HCT116 (cell line): ENCODE measurements at regions not wholly inside any gene's neighbourhood (a gene's known extent, or its start where the extent isn't known, plus 50 kb on each side); places are given as distances from the start of the nearest gene placed in this dataset.

Source experiments
- CBX3 ChIP-seq: IDR thresholded peaks from 2 replicates; pipeline ENCODE4 v1.6.1; 2012; ENCODE audit warnings: low read depth
- CEBPB ChIP-seq: IDR thresholded peaks from 2 replicates; pipeline ENCODE4 v1.6.1; 2012; ENCODE audit warnings: low read depth
- EZH2 ChIP-seq: fragments of 200-600 bp; sonication (generic); IDR thresholded peaks from 2 replicates; pipeline ENCODE4 v1.6.1; 2017; ENCODE audit warnings: antibody characterized with exemption, mixed run types
- EZH2phosphoT487 ChIP-seq: fragments of 200-600 bp; IDR thresholded peaks from 2 replicates; pipeline ENCODE4 v1.6.1; 2018; ENCODE audit warnings: antibody characterized with exemption, borderline replicate concordance
- POLR2A ChIP-seq: IDR thresholded peaks from 2 replicates; pipeline ENCODE4 v1.7.0; 2011; ENCODE audit warnings: borderline replicate concordance; ENCODE audit not compliant: insufficient read depth, insufficient read length; ENCODE audit errors: extremely low read depth
- POLR2AphosphoS5 ChIP-seq: IDR thresholded peaks from 2 replicates; pipeline ENCODE4 v1.6.1; 2011; ENCODE audit warnings: mild to moderate bottlenecking, low read depth, low read length, moderate library complexity
- SP1 ChIP-seq: IDR thresholded peaks from 2 replicates; pipeline ENCODE4 v1.6.1; 2012; ENCODE audit warnings: low read depth
- YY1 ChIP-seq: IDR thresholded peaks from 2 replicates; pipeline ENCODE4 v1.6.1; 2011; ENCODE audit warnings: low read length, low read depth, moderate library complexity, mild to moderate bottlenecking; ENCODE audit not compliant: insufficient replicate concordance; ENCODE audit errors: extremely low read depth
- TF ChIP-seq, protein P1 (sequence below), 3 experiments: fragments of 200-600 bp in 1 of 3; sonication (generic) in 1 of 3; IDR thresholded peaks in 2 of 3; conservative IDR thresholded peaks in 1 of 3; 2 replicates each; pipeline ENCODE4 v1.5.1; 2012 to 2017; ENCODE audit warnings: low read depth in 2 of 3, low read length in 2 of 3, antibody characterized with exemption in 1 of 3, borderline replicate concordance in 1 of 3, control low read depth in 1 of 3, mild to moderate bottlenecking in 1 of 3, mixed read lengths in 1 of 3, mixed run types in 1 of 3, moderate library complexity in 1 of 3; ENCODE audit not compliant: insufficient read depth in 1 of 3
- TF ChIP-seq, protein P2 (sequence below): IDR thresholded peaks from 2 replicates; pipeline ENCODE4 v1.6.1; 2012
- TF ChIP-seq, protein P3 (sequence below): IDR thresholded peaks from 2 replicates; pipeline ENCODE4 v1.6.1; 2011; ENCODE audit warnings: mild to moderate bottlenecking, low read length, moderate library complexity; ENCODE audit not compliant: insufficient replicate concordance; ENCODE audit errors: extremely low read depth

DNA sequence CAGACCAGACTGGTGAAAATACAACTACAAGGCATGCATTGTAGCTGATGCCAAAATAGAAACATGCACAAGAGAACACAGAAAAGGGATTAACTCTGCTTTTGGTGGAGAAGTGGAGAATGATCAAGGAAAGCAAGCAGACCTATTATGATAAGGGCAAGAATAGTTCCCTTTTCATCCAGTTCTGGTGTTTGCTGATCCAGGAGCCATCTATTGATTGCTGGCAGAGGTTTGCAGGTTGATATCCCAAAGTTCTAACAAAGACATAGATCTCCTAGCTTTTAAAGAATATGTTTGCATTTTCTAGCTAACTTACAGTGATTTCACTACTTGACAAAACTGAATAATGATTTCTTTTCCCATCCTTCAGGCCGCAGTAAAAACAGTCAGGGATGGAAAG lies 166.2 kb upstream of the CDKN3 start:
- no peak for TF ChIP-seq EZH2phosphoT487
- TF ChIP-seq, protein P1, sequence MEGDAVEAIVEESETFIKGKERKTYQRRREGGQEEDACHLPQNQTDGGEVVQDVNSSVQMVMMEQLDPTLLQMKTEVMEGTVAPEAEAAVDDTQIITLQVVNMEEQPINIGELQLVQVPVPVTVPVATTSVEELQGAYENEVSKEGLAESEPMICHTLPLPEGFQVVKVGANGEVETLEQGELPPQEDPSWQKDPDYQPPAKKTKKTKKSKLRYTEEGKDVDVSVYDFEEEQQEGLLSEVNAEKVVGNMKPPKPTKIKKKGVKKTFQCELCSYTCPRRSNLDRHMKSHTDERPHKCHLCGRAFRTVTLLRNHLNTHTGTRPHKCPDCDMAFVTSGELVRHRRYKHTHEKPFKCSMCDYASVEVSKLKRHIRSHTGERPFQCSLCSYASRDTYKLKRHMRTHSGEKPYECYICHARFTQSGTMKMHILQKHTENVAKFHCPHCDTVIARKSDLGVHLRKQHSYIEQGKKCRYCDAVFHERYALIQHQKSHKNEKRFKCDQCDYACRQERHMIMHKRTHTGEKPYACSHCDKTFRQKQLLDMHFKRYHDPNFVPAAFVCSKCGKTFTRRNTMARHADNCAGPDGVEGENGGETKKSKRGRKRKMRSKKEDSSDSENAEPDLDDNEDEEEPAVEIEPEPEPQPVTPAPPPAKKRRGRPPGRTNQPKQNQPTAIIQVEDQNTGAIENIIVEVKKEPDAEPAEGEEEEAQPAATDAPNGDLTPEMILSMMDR (IDR thresholded peaks at IDR 0.05 in 2 of 3, conservative IDR thresholded peaks at IDR 0.05 in 1 of 3; ENCODE audit: borderline replicate concordance in 1 of 3, insufficient read depth in 1 of 3, low read depth in 2 of 3, low read length in 2 of 3), result no peak
- TF ChIP-seq POLR2A, result no peak
- no peak for TF ChIP-seq CBX3
- TF ChIP-seq YY1, result no peak
- TF ChIP-seq EZH2, result no peak
- no peak for TF ChIP-seq POLR2AphosphoS5
- TF ChIP-seq, protein P2, sequence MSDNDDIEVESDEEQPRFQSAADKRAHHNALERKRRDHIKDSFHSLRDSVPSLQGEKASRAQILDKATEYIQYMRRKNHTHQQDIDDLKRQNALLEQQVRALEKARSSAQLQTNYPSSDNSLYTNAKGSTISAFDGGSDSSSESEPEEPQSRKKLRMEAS, result no peak
- TF ChIP-seq CEBPB, result no peak
- TF ChIP-seq, protein P3, sequence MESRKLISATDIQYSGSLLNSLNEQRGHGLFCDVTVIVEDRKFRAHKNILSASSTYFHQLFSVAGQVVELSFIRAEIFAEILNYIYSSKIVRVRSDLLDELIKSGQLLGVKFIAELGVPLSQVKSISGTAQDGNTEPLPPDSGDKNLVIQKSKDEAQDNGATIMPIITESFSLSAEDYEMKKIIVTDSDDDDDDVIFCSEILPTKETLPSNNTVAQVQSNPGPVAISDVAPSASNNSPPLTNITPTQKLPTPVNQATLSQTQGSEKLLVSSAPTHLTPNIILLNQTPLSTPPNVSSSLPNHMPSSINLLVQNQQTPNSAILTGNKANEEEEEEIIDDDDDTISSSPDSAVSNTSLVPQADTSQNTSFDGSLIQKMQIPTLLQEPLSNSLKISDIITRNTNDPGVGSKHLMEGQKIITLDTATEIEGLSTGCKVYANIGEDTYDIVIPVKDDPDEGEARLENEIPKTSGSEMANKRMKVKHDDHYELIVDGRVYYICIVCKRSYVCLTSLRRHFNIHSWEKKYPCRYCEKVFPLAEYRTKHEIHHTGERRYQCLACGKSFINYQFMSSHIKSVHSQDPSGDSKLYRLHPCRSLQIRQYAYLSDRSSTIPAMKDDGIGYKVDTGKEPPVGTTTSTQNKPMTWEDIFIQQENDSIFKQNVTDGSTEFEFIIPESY, result no peak
- TF ChIP-seq SP1, result no peak
